ENCODE measurements at regions not wholly inside any gene's neighbourhood (a gene's known extent, or its start where the extent isn't known, plus 50 kb on each side); places are given as distances from the start of the nearest gene placed in this dataset.

GRCh38 chr1:57901208-57901919 is 477.5 kb upstream of the DAB1 start:
- no peak for DNase-seq

GRCh38 chr1:57898531-57898930 is 474.7 kb upstream of the DAB1 start:
- no peak for DNase-seq

GRCh38 chr1:57897581-57897980 is 473.7 kb upstream of the DAB1 start:
- no peak for DNase-seq

- no peak for DNase-seq
Measured at GRCh38 chr1:57894315-57894714, 470.5 kb upstream of the DAB1 start.

- no peak for DNase-seq
Measured at GRCh38 chr1:57889676-57890320, 465.9 kb upstream of the DAB1 start.

- no peak for DNase-seq
Measured at GRCh38 chr1:57887964-57888491, 464.2 kb upstream of the DAB1 start.

- no peak for DNase-seq
Measured at GRCh38 chr1:57886376-57886775, 462.5 kb upstream of the DAB1 start.

- no peak for DNase-seq
Measured at GRCh38 chr1:57883642-57883995, 459.8 kb upstream of the DAB1 start.

- DNase-seq: no peak
Measured at GRCh38 chr1:57882934-57883641, 459.2 kb upstream of the DAB1 start.

GRCh38 chr1:57882072-57882471 is 458.2 kb upstream of the DAB1 start:
- DNase-seq: no peak

GRCh38 chr1:57881639-57882038 is 457.8 kb upstream of the DAB1 start:
- no peak for DNase-seq

GRCh38 chr1:57879700-57880099 is 455.8 kb upstream of the DAB1 start:
- no peak for DNase-seq

GRCh38 chr1:57874418-57874877 is 450.6 kb upstream of the DAB1 start:
- DNase-seq: no peak

GRCh38 chr1:57872913-57873312 is 449.1 kb upstream of the DAB1 start:
- DNase-seq: no peak

GRCh38 chr1:57868908-57869307 is 445.0 kb upstream of the DAB1 start:
- DNase-seq: no peak

- DNase-seq: no peak
Measured at GRCh38 chr1:57868239-57868638, 444.4 kb upstream of the DAB1 start.

- DNase-seq: no peak
Measured at GRCh38 chr1:57866998-57867397, 443.1 kb upstream of the DAB1 start.

GRCh38 chr1:57860931-57861565 is 437.2 kb upstream of the DAB1 start:
- DNase-seq: no peak

- DNase-seq: no peak
Measured at GRCh38 chr1:57860325-57860724, 436.5 kb upstream of the DAB1 start.

- no peak for DNase-seq
Measured at GRCh38 chr1:57858740-57859139, 434.9 kb upstream of the DAB1 start.

GRCh38 chr1:57857809-57858208 is 433.9 kb upstream of the DAB1 start:
- DNase-seq: no peak

- no peak for DNase-seq
Measured at GRCh38 chr1:57854436-57854835, 430.6 kb upstream of the DAB1 start.

GRCh38 chr1:57850176-57850940 is 426.5 kb upstream of the DAB1 start:
- no peak for DNase-seq

Data from stimulated activated naive CD4-positive, alpha-beta T cell treated with Interleukin-2 at 50 U/mL for 16 hours (primary cell).